Thyroid gland (tissue), 4 donors: ENCODE measurements at regions not wholly inside any gene's neighbourhood (a gene's known extent, or its start where the extent isn't known, plus 50 kb on each side); places are given as distances from the start of the nearest gene placed in this dataset.

Experiments used
- CTCF ChIP-seq, 6 experiments: fragments of 200-600 bp in 3 of 6; fragments of 450-650 bp in 3 of 6; sonication (generic) in 3 of 6; IDR thresholded peaks; one replicate each; pipeline ENCODE4 v1.5.1; 2016 to 2019; ENCODE audit warnings: antibody characterized with exemption in 6 of 6, mild to moderate bottlenecking in 2 of 6, inconsistent platforms in 1 of 6, moderate library complexity in 1 of 6
- POLR2A ChIP-seq, 2 donors: fragments of 450-650 bp; IDR thresholded peaks; one replicate each; pipeline ENCODE4 v1.6.1; 2017; ENCODE audit warnings: antibody characterized with exemption in 2 of 2, mild to moderate bottlenecking in 2 of 2, moderate library complexity in 1 of 2

- TF ChIP-seq POLR2A (IDR thresholded peaks at IDR 0.05) (no peak), CTCF (IDR thresholded peaks at IDR 0.05) (no peak)
These were observed 86.7 kb upstream of the GPR12 start for GRCh38 chr13:26847281-26847680.
